Neural cell (in vitro differentiated cells): ENCODE measurements at regions not wholly inside any gene's neighbourhood (a gene's known extent, or its start where the extent isn't known, plus 50 kb on each side); places are given as distances from the start of the nearest gene placed in this dataset.

Source experiments
- H2AFZ ChIP-seq: fragments of 200-600, 300-800 bp; sonication (generic), shearing (Covaris generic); 2 replicates; pipeline ENCODE4 v1.6.0; 2014; ENCODE audit warnings: low read depth, mild to moderate bottlenecking, antibody characterized with exemption, low read length, moderate library complexity
- H3F3A ChIP-seq: fragments of 200-600 bp; shearing (Covaris generic); 2 replicates; pipeline ENCODE4 v1.6.1; 2016; ENCODE audit warnings: mild to moderate bottlenecking, moderate library complexity, mixed read lengths, antibody characterized with exemption, low read length; ENCODE audit not compliant: insufficient read depth, poor library complexity, severe bottlenecking
- H3K27ac ChIP-seq: fragments of 200-600, 300-800 bp; sonication (generic), shearing (Covaris generic); 2 replicates; pipeline ENCODE4 v1.5.1; 2014; ENCODE audit warnings: mild to moderate bottlenecking, low read length, moderate library complexity
- H3K27me3 ChIP-seq: fragments of 300-800, 200-600 bp; sonication (generic), shearing (Covaris generic); 2 replicates; pipeline ENCODE4 v1.6.0; 2014; ENCODE audit warnings: mild to moderate bottlenecking, low read depth, low read length, moderate library complexity; ENCODE audit not compliant: insufficient read depth
- H3K36me3 ChIP-seq: fragments of 300-800, 200-600 bp; sonication (generic), shearing (Covaris generic); 2 replicates; pipeline ENCODE4 v1.5.1; 2014; ENCODE audit warnings: mild to moderate bottlenecking, antibody characterized with exemption, low read length, moderate library complexity; ENCODE audit not compliant: insufficient read depth
- H3K4me2 ChIP-seq: fragments of 300-800, 200-600 bp; sonication (generic), shearing (Covaris generic); 2 replicates; pipeline ENCODE4 v1.6.0; 2014; ENCODE audit warnings: mild to moderate bottlenecking, low read length
- H3K4me3 ChIP-seq: fragments of 300-800, 200-600 bp; sonication (generic), shearing (Covaris generic); 2 replicates; pipeline ENCODE4 v1.5.1; 2014; ENCODE audit warnings: mild to moderate bottlenecking, low read length, moderate library complexity
- H3K79me2 ChIP-seq: fragments of 200-600 bp; shearing (Covaris generic); replicated peaks from 2 replicates; pipeline ENCODE4 v1.6.0; 2014; ENCODE audit warnings: mild to moderate bottlenecking, low read length, moderate library complexity; ENCODE audit not compliant: insufficient read depth
- H3K9ac ChIP-seq: fragments of 300-800, 200-600 bp; sonication (generic), shearing (Covaris generic); 2 replicates; pipeline ENCODE4 v1.6.1; 2016; ENCODE audit warnings: mild to moderate bottlenecking, low read length, mixed read lengths
- H3K9me2 ChIP-seq: fragments of 200-600 bp; shearing (Covaris generic); 2 replicates; pipeline ENCODE4 v1.6.1; 2016; ENCODE audit warnings: mild to moderate bottlenecking, low read length, mixed read lengths; ENCODE audit not compliant: insufficient read depth
- H3K9me3 ChIP-seq: fragments of 200-600, 300-800 bp; sonication (generic), shearing (Covaris generic); 2 replicates; pipeline ENCODE4 v1.6.1; 2016; ENCODE audit warnings: mild to moderate bottlenecking, mixed run types, low read length, moderate library complexity, mixed read lengths
- H4K20me1 ChIP-seq: fragments of 200-600 bp; shearing (Covaris generic); 2 replicates; pipeline ENCODE4 v1.6.1; 2016; ENCODE audit warnings: mild to moderate bottlenecking, mixed run types; ENCODE audit not compliant: insufficient read depth
- EP300 ChIP-seq: fragments of 450-650 bp; conservative IDR thresholded peaks from 2 replicates; pipeline ENCODE4 v1.6.1; 2014; ENCODE audit warnings: antibody characterized with exemption, mild to moderate bottlenecking, moderate library complexity; ENCODE audit not compliant: poor library complexity, severe bottlenecking
- EZH2 ChIP-seq: fragments of 200-600, 300-800 bp; shearing (Covaris generic), sonication (generic); IDR thresholded peaks from 2 replicates; pipeline ENCODE4 v1.6.1; 2014; ENCODE audit warnings: antibody characterized with exemption, low read length, borderline replicate concordance, mild to moderate bottlenecking; ENCODE audit not compliant: insufficient read depth, poor library complexity, severe bottlenecking
- MXI1 ChIP-seq: fragments of 450-650 bp; conservative IDR thresholded peaks from 2 replicates; pipeline ENCODE4 v1.6.1; 2014; ENCODE audit warnings: antibody characterized with exemption, mild to moderate bottlenecking; ENCODE audit not compliant: poor library complexity, severe bottlenecking
- POLR2AphosphoS5 ChIP-seq: IDR thresholded peaks from 2 replicates; pipeline ENCODE4 v1.6.1; 2012
- RAD21 ChIP-seq: fragments of 450-650 bp; conservative IDR thresholded peaks from 2 replicates; pipeline ENCODE4 v1.6.1; 2014; ENCODE audit warnings: antibody characterized with exemption, mild to moderate bottlenecking, moderate library complexity
- SMC3 ChIP-seq: fragments of 450-650 bp; conservative IDR thresholded peaks from 2 replicates; pipeline ENCODE4 v1.6.1; 2014; ENCODE audit warnings: antibody characterized with exemption, mild to moderate bottlenecking, moderate library complexity; ENCODE audit not compliant: poor library complexity
- TAF1 ChIP-seq: IDR thresholded peaks from 2 replicates; pipeline ENCODE4 v1.6.1; 2012; ENCODE audit warnings: low read depth
- TF ChIP-seq, protein P1 (sequence below): IDR thresholded peaks from 2 replicates; pipeline ENCODE4 v1.6.1; 2012; ENCODE audit warnings: borderline replicate concordance
- TF ChIP-seq, protein P2 (sequence below): fragments of 450-650 bp; IDR thresholded peaks from 2 replicates; pipeline ENCODE4 v1.5.1; 2014; ENCODE audit warnings: antibody characterized with exemption, mild to moderate bottlenecking, moderate library complexity; ENCODE audit not compliant: poor library complexity, severe bottlenecking

DNA sequence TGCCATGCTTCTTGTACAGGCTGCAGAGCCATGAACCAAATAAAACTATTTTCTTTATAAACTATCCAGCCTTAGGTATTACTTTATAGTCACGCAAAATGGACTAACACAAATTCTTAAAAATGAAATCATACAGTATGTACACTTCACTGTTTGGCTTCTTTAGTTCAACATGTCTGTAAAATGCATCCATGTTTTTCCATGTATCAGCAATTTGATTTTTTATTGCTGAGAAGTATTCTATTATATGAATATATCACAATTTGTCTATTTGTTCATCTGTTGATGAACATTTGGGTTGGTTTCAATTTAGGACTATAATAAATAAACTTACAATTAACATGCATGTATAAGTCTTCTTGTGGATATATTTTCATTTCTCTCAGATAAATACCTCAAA, 182.1 kb downstream of the SCG2 start:
- no peaks in the 10 kb centered on the region for H3F3A ChIP-seq
- no peak overlapping the region for H3K9ac ChIP-seq
- H3K79me2 ChIP-seq: no peaks in the 10 kb centered on the region
- H3K36me3 ChIP-seq: no peaks in the 10 kb centered on the region
- H3K4me3 ChIP-seq: no peak overlapping the region
- H4K20me1 ChIP-seq: no peaks in the 10 kb centered on the region
- H3K9me2 ChIP-seq: no peaks in the 10 kb centered on the region
- no peak overlapping the region for H3K27ac ChIP-seq
- no peaks in the 10 kb centered on the region for H3K9me3 ChIP-seq
- H2AFZ ChIP-seq: no peak overlapping the region
- no peak overlapping the region for H3K4me2 ChIP-seq
- no peaks in the 10 kb centered on the region for H3K27me3 ChIP-seq
- TF ChIP-seq EZH2 (no peak), POLR2AphosphoS5 (no peak), RAD21 (no peak), SMC3 (no peak), MXI1 (no peak), EP300 (no peak), TAF1 (no peak)
- TF ChIP-seq, protein P1, sequence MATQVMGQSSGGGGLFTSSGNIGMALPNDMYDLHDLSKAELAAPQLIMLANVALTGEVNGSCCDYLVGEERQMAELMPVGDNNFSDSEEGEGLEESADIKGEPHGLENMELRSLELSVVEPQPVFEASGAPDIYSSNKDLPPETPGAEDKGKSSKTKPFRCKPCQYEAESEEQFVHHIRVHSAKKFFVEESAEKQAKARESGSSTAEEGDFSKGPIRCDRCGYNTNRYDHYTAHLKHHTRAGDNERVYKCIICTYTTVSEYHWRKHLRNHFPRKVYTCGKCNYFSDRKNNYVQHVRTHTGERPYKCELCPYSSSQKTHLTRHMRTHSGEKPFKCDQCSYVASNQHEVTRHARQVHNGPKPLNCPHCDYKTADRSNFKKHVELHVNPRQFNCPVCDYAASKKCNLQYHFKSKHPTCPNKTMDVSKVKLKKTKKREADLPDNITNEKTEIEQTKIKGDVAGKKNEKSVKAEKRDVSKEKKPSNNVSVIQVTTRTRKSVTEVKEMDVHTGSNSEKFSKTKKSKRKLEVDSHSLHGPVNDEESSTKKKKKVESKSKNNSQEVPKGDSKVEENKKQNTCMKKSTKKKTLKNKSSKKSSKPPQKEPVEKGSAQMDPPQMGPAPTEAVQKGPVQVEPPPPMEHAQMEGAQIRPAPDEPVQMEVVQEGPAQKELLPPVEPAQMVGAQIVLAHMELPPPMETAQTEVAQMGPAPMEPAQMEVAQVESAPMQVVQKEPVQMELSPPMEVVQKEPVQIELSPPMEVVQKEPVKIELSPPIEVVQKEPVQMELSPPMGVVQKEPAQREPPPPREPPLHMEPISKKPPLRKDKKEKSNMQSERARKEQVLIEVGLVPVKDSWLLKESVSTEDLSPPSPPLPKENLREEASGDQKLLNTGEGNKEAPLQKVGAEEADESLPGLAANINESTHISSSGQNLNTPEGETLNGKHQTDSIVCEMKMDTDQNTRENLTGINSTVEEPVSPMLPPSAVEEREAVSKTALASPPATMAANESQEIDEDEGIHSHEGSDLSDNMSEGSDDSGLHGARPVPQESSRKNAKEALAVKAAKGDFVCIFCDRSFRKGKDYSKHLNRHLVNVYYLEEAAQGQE: no peak
- TF ChIP-seq, protein P2, sequence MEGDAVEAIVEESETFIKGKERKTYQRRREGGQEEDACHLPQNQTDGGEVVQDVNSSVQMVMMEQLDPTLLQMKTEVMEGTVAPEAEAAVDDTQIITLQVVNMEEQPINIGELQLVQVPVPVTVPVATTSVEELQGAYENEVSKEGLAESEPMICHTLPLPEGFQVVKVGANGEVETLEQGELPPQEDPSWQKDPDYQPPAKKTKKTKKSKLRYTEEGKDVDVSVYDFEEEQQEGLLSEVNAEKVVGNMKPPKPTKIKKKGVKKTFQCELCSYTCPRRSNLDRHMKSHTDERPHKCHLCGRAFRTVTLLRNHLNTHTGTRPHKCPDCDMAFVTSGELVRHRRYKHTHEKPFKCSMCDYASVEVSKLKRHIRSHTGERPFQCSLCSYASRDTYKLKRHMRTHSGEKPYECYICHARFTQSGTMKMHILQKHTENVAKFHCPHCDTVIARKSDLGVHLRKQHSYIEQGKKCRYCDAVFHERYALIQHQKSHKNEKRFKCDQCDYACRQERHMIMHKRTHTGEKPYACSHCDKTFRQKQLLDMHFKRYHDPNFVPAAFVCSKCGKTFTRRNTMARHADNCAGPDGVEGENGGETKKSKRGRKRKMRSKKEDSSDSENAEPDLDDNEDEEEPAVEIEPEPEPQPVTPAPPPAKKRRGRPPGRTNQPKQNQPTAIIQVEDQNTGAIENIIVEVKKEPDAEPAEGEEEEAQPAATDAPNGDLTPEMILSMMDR: no peak

DNA sequence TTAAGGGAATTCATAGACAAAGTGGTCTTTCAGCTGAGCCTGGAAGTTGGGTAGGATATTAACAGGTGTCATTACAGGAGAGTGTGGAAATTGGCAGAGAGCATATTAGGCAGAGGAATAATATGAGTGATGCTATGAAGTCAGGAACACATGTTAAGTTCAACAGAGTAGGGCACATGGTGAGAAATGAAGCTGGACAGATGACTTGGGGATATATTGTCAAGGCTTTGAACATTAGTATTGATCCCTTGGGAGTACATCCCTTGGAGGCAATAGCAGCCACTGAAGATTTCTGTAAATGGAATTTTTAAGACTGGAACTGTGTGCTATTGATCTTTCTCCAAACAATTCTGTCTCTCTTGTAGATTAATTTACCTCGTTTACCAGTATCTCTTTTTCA, 170.7 kb downstream of the SCG2 start:
- no peaks in the 10 kb centered on the region for H3K36me3 ChIP-seq
- H3K4me3 ChIP-seq: no peak overlapping the region
- H3F3A ChIP-seq: no peaks in the 10 kb centered on the region
- no peak overlapping the region for H3K27ac ChIP-seq
- no peaks in the 10 kb centered on the region for H4K20me1 ChIP-seq
- no peaks in the 10 kb centered on the region for H3K27me3 ChIP-seq
- H3K9ac ChIP-seq: no peak overlapping the region
- H3K4me2 ChIP-seq: no peak overlapping the region
- H3K79me2 ChIP-seq: no peaks in the 10 kb centered on the region
- no peaks in the 10 kb centered on the region for H3K9me3 ChIP-seq
- no peaks in the 10 kb centered on the region for H3K9me2 ChIP-seq
- no peak overlapping the region for H2AFZ ChIP-seq
- TF ChIP-seq EZH2 (no peak), POLR2AphosphoS5 (no peak), RAD21 (no peak), SMC3 (no peak)

DNA sequence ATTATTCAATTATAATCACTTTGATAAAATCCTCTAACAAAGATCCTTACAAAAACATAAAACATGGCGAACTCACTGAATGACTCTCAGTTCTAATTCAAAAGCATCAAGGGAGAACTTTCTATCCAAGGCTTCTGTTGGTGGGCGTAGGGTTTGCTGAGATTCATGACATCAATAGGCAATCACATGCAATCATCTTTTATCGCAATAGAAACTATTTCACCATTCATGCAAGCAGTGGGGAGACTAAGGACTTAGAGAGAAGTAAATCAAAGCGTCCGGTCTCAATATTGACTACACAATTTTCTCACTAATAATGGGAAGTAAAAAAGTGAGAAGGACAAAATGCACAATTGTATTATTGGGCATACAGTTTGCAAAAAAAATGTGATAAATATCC, 168.7 kb downstream of the SCG2 start:
- no peak overlapping the region for H3K4me2 ChIP-seq
- no peak overlapping the region for H3K9ac ChIP-seq
- no peaks in the 10 kb centered on the region for H3K27me3 ChIP-seq
- H3K9me3 ChIP-seq: no peaks in the 10 kb centered on the region
- H3K79me2 ChIP-seq: no peaks in the 10 kb centered on the region
- no peaks in the 10 kb centered on the region for H3K36me3 ChIP-seq
- H4K20me1 ChIP-seq: no peaks in the 10 kb centered on the region
- H3K4me3 ChIP-seq: no peak overlapping the region
- no peaks in the 10 kb centered on the region for H3K9me2 ChIP-seq
- TF ChIP-seq EZH2 (no peak), POLR2AphosphoS5 (no peak), MXI1 (no peak), RAD21 (no peak), TAF1 (no peak), EP300 (no peak), SMC3 (no peak)
- TF ChIP-seq, protein P1: no peak
- TF ChIP-seq, protein P2: no peak
- no peaks in the 10 kb centered on the region for H3F3A ChIP-seq
- no peak overlapping the region for H3K27ac ChIP-seq
- no peak overlapping the region for H2AFZ ChIP-seq
